ENCODE measurements at regions not wholly inside any gene's neighbourhood (a gene's known extent, or its start where the extent isn't known, plus 50 kb on each side); places are given as distances from the start of the nearest gene placed in this dataset.

- TF ChIP-seq CTCF (IDR thresholded peaks at IDR 0.05), result no peak
- TF ChIP-seq POLR2AphosphoS5 (IDR thresholded peaks at IDR 0.05; ENCODE audit: low read depth, low read length), result no peak
Measured at GRCh38 chr12:17158201-17158600, 552.2 kb upstream of the LMO3 start.

Data from Panc1 (cell line).